Effector memory CD8-positive, alpha-beta T cell (primary cell): ENCODE measurements at regions not wholly inside any gene's neighbourhood (a gene's known extent, or its start where the extent isn't known, plus 50 kb on each side); places are given as distances from the start of the nearest gene placed in this dataset.
"Not testable (repeated sequence)": the region's sequence is repeated elsewhere in the genome, so short reads cannot be mapped to it uniquely, and the experiment has no call there.

Source experiments
- ATAC-seq: fragments of 150-1000 bp; cut with Tn5 transposase; replicated peaks from 2 replicates; pipeline ENCODE4 v1.10.0; 2021; ENCODE audit warnings: mild to moderate bottlenecking, moderate library complexity
- DNase-seq, 3 experiments: peaks; one replicate each; pipeline ENCODE4 v3.0.0; 2021
- H3K27ac Mint-ChIP-seq, 2 donors: one replicate each; pipeline ENCODE4 v1.8.0; 2022; ENCODE audit warnings: mild to moderate bottlenecking in 2 of 2, mixed read lengths in 2 of 2, moderate library complexity in 2 of 2
- H3K27me3 Mint-ChIP-seq, 2 donors: one replicate each; pipeline ENCODE4 v1.8.0; 2022; ENCODE audit warnings: mixed read lengths in 2 of 2
- H3K36me3 Mint-ChIP-seq: one replicate; pipeline ENCODE4 v1.8.0; 2022; ENCODE audit warnings: mild to moderate bottlenecking, moderate library complexity, mixed read lengths; ENCODE audit not compliant: insufficient read depth
- H3K4me1 Mint-ChIP-seq, 2 donors: one replicate each; pipeline ENCODE4 v1.8.0; 2022; ENCODE audit warnings: low read depth in 2 of 2, mixed read lengths in 2 of 2
- H3K4me3 Mint-ChIP-seq, 2 donors: one replicate each; pipeline ENCODE4 v1.8.0; 2022; ENCODE audit warnings: mild to moderate bottlenecking in 2 of 2, mixed read lengths in 2 of 2, moderate library complexity in 2 of 2
- H3K9me3 Mint-ChIP-seq, 2 donors: one replicate each; pipeline ENCODE4 v1.8.0; 2022; ENCODE audit warnings: mixed read lengths in 2 of 2

DNA sequence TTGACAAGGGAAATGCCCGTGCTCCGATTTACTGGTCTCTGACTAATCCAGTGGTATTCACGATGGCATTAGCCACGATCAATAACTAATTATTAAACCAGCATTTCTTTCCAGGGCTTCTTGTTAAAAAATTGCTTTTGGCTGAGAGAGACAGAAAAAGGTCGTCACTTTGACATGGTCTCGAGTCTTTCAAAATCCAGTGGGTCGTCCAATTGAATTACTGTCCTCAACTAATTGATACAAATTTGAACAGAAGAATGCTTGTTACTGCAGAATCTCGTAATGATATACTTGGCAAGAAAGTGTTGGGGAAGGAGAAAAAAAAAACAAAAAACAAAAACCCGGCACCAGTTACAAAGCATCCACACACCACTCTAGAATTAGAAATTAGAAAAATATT is 318.4 kb downstream of the NR2F2 start:
- DNase-seq = no peak
- Mint-ChIP-seq H3K4me3 (no peak overlapping the region), H3K9me3 (peaks cover 7 to 28% of the 10 kb centered on the region in 2 donors), H3K27me3 (peaks cover 0 to 9% of the 10 kb centered on the region in 2 donors), H3K27ac (no peak overlapping the region), H3K4me1 (no peaks in the 10 kb centered on the region), H3K36me3 (peaks cover 3% of the 10 kb centered on the region)
- no peak for ATAC-seq

GRCh38 chr15:96657096-96657495 is 326.6 kb downstream of the NR2F2 start:
- Mint-ChIP-seq H3K4me1 (no peaks in the 10 kb centered on the region), H3K27ac (no peak overlapping the region), H3K36me3 (no peaks in the 10 kb centered on the region), H3K9me3 (peaks cover 5 to 18% of the 10 kb centered on the region in 2 donors), H3K27me3 (peaks cover 0 to 9% of the 10 kb centered on the region in 2 donors), H3K4me3 (no peak overlapping the region)
- ATAC-seq (no peak), DNase-seq (no peak)

DNA sequence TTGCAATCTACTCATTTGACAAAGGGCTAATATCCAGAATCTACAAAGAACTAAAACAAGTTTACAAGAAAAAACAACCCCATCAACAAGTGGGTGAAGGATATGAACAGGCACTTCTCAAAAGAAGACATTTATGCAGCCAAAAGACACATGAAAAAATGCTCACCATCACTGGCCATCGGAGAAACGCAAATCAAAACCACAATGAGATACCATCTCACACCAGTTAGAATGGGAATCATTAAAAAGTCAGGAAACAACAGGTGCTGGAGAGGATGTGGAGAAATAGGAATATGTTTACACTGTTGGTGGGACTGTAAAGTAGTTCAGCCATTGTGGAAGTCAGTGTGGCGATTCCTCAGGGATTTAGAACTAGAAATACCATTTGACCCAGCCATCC is 336.5 kb downstream of the NR2F2 start:
- ATAC-seq, DNase-seq: not testable (repeated sequence)

DNA sequence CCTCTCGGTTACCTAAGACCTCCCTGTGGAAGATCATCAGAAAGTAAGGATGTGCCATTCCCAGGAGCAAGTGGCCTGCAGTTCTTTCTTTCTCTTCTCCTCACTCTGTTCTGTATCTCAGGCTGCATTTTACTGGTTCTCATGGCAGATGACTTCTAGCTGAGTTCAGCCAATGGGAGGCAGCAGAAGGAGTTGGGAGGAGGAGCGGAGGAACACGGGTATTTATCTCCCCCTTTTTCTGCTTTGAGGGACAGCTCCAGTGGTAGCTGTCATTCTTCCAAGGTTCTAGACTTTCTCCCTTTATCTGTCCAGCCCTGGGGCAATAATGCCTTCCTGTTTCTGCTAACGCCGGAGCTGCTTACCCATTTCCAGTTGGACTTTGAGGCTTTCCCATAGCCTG is 339.9 kb downstream of the NR2F2 start:
- no peaks in the 10 kb centered on the region for H3K27me3 Mint-ChIP-seq
- H3K27ac Mint-ChIP-seq = no peak overlapping the region
- ATAC-seq (no peak), DNase-seq (no peak)
- H3K4me1 Mint-ChIP-seq = no peaks in the 10 kb centered on the region
- no peaks in the 10 kb centered on the region for H3K36me3 Mint-ChIP-seq
- H3K4me3 Mint-ChIP-seq = no peak overlapping the region
- no peaks in the 10 kb centered on the region for H3K9me3 Mint-ChIP-seq

More for the DNA sequence above, 336.5 kb downstream of the NR2F2 start:
- not testable (repeated sequence) for H3K27ac Mint-ChIP-seq, H3K4me1 Mint-ChIP-seq, H3K36me3 Mint-ChIP-seq, H3K4me3 Mint-ChIP-seq, H3K27me3 Mint-ChIP-seq
- peaks cover 2 to 11% of the 10 kb centered on the region in 2 donors for H3K9me3 Mint-ChIP-seq

DNA sequence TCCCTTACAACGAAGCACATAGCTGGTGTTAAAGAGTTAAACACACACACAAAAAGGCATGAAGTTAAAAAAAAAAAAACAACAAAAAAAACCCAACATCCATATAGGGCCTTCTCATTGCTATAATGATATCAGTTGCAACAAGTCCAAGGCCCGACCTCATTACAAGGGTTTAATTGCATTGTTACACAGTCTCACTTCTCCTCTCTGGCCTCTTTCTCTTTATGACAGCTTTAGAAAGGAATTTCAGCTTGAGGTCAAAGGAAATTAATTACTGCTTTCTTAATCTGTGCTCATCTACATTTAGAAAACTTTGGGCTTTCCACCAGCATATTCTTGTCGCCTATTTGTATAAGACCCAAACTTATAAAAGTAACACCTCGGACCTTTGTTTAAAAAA is 342.1 kb downstream of the NR2F2 start:
- no peaks in the 10 kb centered on the region for H3K27me3 Mint-ChIP-seq
- H3K27ac Mint-ChIP-seq = no peak overlapping the region
- no peaks in the 10 kb centered on the region for H3K36me3 Mint-ChIP-seq
- no peak overlapping the region for H3K4me3 Mint-ChIP-seq
- H3K4me1 Mint-ChIP-seq = no peaks in the 10 kb centered on the region
- no peaks in the 10 kb centered on the region for H3K9me3 Mint-ChIP-seq
- DNase-seq (no peak), ATAC-seq (no peak)

DNA sequence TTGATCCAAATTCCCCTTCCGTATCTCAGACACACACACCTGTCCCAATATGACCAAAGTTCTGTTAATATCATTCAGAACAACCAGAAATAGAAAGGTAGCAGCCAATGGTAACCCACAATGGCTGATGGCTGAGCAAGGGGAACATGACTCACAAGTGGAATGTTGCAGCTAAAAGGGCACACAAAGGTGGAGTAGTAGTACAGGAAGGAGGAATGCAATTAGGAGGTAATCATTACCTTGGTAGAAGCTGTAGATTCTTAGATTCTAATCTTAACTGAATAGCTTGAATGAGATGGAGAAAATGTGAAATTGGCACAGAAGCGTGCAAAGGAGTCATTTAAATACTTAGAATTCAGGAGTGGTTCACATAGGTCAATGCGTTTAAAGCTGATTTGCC is 347.9 kb downstream of the NR2F2 start:
- Mint-ChIP-seq H3K27ac (no peak overlapping the region), H3K4me1 (no peaks in the 10 kb centered on the region), H3K36me3 (no peaks in the 10 kb centered on the region), H3K27me3 (no peaks in the 10 kb centered on the region), H3K4me3 (no peak overlapping the region), H3K9me3 (no peaks in the 10 kb centered on the region)
- DNase-seq = no peak
- no peak for ATAC-seq

DNA sequence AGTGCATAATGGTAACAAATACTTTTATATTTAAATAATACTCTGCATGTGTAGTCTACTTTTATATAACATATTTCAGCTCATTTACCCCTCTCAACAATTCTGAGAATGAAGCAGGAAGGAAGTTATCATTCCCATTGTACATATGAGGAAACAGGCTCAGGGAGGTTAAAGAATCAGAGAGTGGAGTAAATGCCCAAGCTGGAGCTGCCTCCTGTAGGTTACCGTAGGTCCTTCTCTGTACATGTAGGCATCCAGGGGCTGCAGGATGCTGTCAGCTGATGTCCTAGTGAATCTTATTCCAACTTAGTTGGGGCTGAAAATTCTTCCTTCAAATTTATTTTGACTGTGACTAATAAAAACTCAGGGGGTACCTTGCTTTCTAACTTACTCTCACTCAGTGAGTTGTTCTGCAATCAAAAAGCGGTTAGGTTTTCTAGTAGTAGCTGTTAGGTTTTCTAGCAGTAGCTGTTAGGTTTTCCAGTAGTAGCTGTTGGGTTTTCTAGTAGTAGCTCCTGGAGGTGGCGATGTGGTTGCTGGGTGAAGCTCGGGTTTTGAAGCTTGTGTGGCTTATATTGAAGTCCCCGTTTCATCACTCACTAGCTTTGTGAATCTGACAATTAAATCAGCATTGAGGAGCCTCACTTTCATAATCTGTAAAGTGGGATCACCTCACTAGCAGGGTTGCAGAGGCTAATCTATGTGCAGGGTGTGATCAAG is 357.0 kb downstream of the NR2F2 start:
- Mint-ChIP-seq H3K27ac (no peak overlapping the region), H3K4me3 (no peak overlapping the region), H3K9me3 (peaks cover 0 to 2% of the 10 kb centered on the region in 2 donors), H3K36me3 (no peaks in the 10 kb centered on the region), H3K27me3 (peaks cover 0 to 4% of the 10 kb centered on the region in 2 donors), H3K4me1 (no peaks in the 10 kb centered on the region)
- DNase-seq (no peak), ATAC-seq (no peak)

- Mint-ChIP-seq H3K27me3 (peaks cover 0 to 4% of the 10 kb centered on the region in 2 donors), H3K4me3 (no peak overlapping the region), H3K4me1 (no peaks in the 10 kb centered on the region), H3K9me3 (peaks cover 0 to 2% of the 10 kb centered on the region in 2 donors), H3K36me3 (no peaks in the 10 kb centered on the region), H3K27ac (no peak overlapping the region)
- ATAC-seq = no peak
- no peak for DNase-seq
Measured at GRCh38 chr15:96690733-96691132, 360.2 kb downstream of the NR2F2 start.

GRCh38 chr15:96692826-96693225 is 362.3 kb downstream of the NR2F2 start:
- peaks cover 0 to 2% of the 10 kb centered on the region in 2 donors for H3K9me3 Mint-ChIP-seq
- H3K4me1 Mint-ChIP-seq = no peaks in the 10 kb centered on the region
- H3K4me3 Mint-ChIP-seq = no peak overlapping the region
- no peak overlapping the region for H3K27ac Mint-ChIP-seq
- H3K27me3 Mint-ChIP-seq = peaks cover 0 to 4% of the 10 kb centered on the region in 2 donors
- no peaks in the 10 kb centered on the region for H3K36me3 Mint-ChIP-seq
- ATAC-seq (no peak), DNase-seq (no peak)

GRCh38 chr15:96693515-96693914 is 363.0 kb downstream of the NR2F2 start:
- no peak overlapping the region for H3K4me3 Mint-ChIP-seq
- peaks cover 0 to 2% of the 10 kb centered on the region in 2 donors for H3K9me3 Mint-ChIP-seq
- H3K27me3 Mint-ChIP-seq = peaks cover 0 to 4% of the 10 kb centered on the region in 2 donors
- DNase-seq (no peak), ATAC-seq (no peak)
- no peaks in the 10 kb centered on the region for H3K36me3 Mint-ChIP-seq
- no peak overlapping the region for H3K27ac Mint-ChIP-seq
- no peaks in the 10 kb centered on the region for H3K4me1 Mint-ChIP-seq

- peaks cover 0 to 4% of the 10 kb centered on the region in 2 donors for H3K27me3 Mint-ChIP-seq
- ATAC-seq = no peak
Measured at GRCh38 chr15:96693990-96694517, 363.6 kb downstream of the NR2F2 start.

GRCh38 chr15:96695426-96695825 is 364.9 kb downstream of the NR2F2 start:
- H3K9me3 Mint-ChIP-seq = peaks cover 0 to 2% of the 10 kb centered on the region in 2 donors
- H3K4me3 Mint-ChIP-seq = no peak overlapping the region
- H3K27ac Mint-ChIP-seq = no peak overlapping the region
- DNase-seq (no peak), ATAC-seq (no peak)
- H3K36me3 Mint-ChIP-seq = no peaks in the 10 kb centered on the region
- H3K27me3 Mint-ChIP-seq = peaks cover 0 to 4% of the 10 kb centered on the region in 2 donors
- no peaks in the 10 kb centered on the region for H3K4me1 Mint-ChIP-seq

More at GRCh38 chr15:96693990-96694517, 363.6 kb downstream of the NR2F2 start:
- H3K4me3 Mint-ChIP-seq = no peak overlapping the region
- DNase-seq = no peak
- H3K36me3 Mint-ChIP-seq = no peaks in the 10 kb centered on the region
- no peak overlapping the region for H3K27ac Mint-ChIP-seq
- H3K9me3 Mint-ChIP-seq = peaks cover 0 to 2% of the 10 kb centered on the region in 2 donors
- H3K4me1 Mint-ChIP-seq = no peaks in the 10 kb centered on the region

- Mint-ChIP-seq H3K27ac (no peak overlapping the region), H3K4me3 (no peak overlapping the region), H3K36me3 (no peaks in the 10 kb centered on the region), H3K27me3 (no peaks in the 10 kb centered on the region), H3K9me3 (no peaks in the 10 kb centered on the region), H3K4me1 (no peaks in the 10 kb centered on the region)
- no peak for DNase-seq
- no peak for ATAC-seq
Measured at GRCh38 chr15:96699871-96700401, 369.4 kb downstream of the NR2F2 start.

GRCh38 chr15:96700555-96700954 is 370.1 kb downstream of the NR2F2 start:
- ATAC-seq (no peak), DNase-seq (no peak)
- no peaks in the 10 kb centered on the region for H3K36me3 Mint-ChIP-seq
- H3K4me1 Mint-ChIP-seq = no peaks in the 10 kb centered on the region
- H3K27ac Mint-ChIP-seq = no peak overlapping the region
- no peaks in the 10 kb centered on the region for H3K9me3 Mint-ChIP-seq
- no peak overlapping the region for H3K4me3 Mint-ChIP-seq
- H3K27me3 Mint-ChIP-seq = no peaks in the 10 kb centered on the region
